ENCODE measurements at regions not wholly inside any gene's neighbourhood (a gene's known extent, or its start where the extent isn't known, plus 50 kb on each side); places are given as distances from the start of the nearest gene placed in this dataset.

DNA sequence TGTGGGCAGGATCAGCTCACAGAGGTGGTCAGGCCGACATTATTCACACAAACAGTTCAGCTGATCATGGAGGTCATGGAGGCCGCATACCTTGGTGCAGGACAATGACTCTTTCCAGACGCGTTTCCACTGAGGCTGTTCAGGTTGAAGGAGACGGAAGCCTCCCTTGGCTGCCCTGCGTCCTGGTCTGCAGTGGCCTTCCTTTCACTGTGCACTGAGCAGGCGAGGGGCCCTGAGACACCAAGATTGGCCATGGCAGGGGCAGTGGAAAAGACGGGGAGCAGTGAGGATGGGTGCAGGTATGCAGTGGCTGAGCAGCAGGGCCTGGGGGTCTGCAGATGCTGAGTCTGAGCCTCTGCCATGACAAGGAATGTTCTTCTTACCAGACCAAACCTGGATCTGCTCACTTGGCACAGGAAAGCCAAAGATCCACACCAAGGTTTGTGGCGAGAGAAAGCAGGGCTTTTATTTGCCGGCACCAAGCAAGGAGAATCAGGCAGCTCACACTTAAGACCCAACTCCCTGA is 263.3 kb downstream of the GLRX3 start:
- DNase-seq (ENCODE audit: insufficient read length, low spot score) = no peak
- TF ChIP-seq POU2F2 (IDR thresholded peaks at IDR 0.05; ENCODE audit: low read depth, low read length) (no peak), SPI1 (IDR thresholded peaks at IDR 0.05; ENCODE audit: low read depth, low read length) (no peak), PAX5 (IDR thresholded peaks at IDR 0.05; ENCODE audit: insufficient read depth, low read length, severe bottlenecking) (no peak), POLR2AphosphoS5 (IDR thresholded peaks at IDR 0.05; ENCODE audit: low read depth, low read length) (no peak), TAF1 (IDR thresholded peaks at IDR 0.05; ENCODE audit: low read depth, low read length) (no peak), POLR2A (IDR thresholded peaks at IDR 0.05; ENCODE audit: low read depth, low read length) (no peak)
- no peak for FAIRE-seq

DNA sequence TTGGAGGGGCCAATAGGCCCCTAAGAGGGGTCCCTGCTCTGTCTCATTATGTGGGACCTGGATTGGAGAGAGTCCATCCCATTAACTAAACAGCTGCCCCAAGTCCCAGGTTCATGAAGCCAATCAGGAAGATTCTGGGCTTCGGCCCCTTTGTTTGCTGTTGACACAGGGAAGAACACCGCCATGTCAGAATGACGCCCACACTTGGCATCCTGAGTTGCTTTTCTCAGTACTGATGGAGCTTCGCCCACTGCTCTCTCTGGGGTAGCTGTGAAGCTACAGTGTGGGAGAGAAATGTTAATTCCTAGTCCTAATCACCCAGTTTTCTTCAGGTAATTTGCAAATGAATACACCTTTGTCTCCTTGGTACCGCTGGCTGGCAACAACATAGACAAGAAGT is 264.7 kb downstream of the GLRX3 start:
- no peak for FAIRE-seq
- TF ChIP-seq POLR2AphosphoS5 (IDR thresholded peaks at IDR 0.05; ENCODE audit: low read depth, low read length) (no peak), POU2F2 (IDR thresholded peaks at IDR 0.05; ENCODE audit: low read depth, low read length) (no peak), TAF1 (IDR thresholded peaks at IDR 0.05; ENCODE audit: low read depth, low read length) (no peak), PAX5 (IDR thresholded peaks at IDR 0.05; ENCODE audit: insufficient read depth, low read length, severe bottlenecking) (no peak), POLR2A (IDR thresholded peaks at IDR 0.05; ENCODE audit: low read depth, low read length) (no peak), SPI1 (IDR thresholded peaks at IDR 0.05; ENCODE audit: low read depth, low read length) (no peak)
- no peak for DNase-seq (ENCODE audit: insufficient read length, low spot score)

DNA sequence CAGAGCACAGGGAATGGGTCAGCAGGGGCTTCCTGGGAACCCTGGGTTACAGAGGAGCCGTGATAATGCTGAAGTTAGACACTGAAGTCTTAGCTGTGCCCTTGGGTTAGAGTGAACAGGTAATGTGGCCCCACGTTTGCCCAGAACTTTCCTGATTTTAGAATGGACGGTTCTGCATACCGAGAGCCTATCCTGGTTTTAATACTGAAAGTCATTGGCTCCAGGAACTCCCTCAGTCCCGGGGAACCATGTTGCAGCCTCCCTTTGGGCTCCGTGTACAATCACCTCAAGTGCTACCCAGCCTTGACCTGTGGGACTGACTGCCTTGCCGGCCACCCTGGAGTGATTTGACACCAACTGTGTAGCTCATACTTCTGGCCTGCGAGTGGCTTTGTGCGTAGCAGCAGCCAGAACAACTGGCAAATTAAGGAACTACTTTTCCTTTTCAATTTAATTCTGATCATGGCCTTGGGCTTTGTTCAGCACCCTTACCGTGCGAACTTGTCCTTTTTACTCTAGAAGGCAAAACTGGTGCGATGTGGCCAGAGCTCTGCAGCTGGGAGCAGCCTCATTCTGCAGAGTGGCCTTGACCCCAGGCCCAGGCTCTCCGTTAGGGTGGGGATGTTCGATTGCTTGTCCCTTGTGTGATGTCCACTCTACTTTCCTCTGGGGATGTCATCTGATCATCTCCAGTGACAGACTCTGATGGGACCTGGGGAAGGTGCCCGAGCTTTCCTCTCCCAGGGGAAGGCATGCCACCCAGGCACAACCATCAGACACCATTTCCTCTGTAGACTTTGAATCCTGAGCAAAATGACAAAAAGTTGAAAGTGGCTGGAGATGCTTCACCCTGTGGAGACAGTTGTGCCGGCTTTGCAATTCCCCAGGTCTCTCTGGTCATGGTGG is 265.9 kb downstream of the GLRX3 start:
- TF ChIP-seq POU2F2 (IDR thresholded peaks at IDR 0.05; ENCODE audit: low read depth, low read length) = no peak
- no peak for TF ChIP-seq TAF1 (IDR thresholded peaks at IDR 0.05; ENCODE audit: low read depth, low read length)
- no peak for TF ChIP-seq POLR2AphosphoS5 (IDR thresholded peaks at IDR 0.05; ENCODE audit: low read depth, low read length)
- TF ChIP-seq POLR2A (IDR thresholded peaks at IDR 0.05; ENCODE audit: low read depth, low read length) = no peak
- TF ChIP-seq PAX5 (IDR thresholded peaks at IDR 0.05; ENCODE audit: insufficient read depth, low read length, severe bottlenecking) = no peak
- TF ChIP-seq SPI1 (IDR thresholded peaks at IDR 0.05; ENCODE audit: low read depth, low read length) = no peak
- DNase-seq (ENCODE audit: insufficient read length, low spot score) = no peak
- no peak for FAIRE-seq

DNA sequence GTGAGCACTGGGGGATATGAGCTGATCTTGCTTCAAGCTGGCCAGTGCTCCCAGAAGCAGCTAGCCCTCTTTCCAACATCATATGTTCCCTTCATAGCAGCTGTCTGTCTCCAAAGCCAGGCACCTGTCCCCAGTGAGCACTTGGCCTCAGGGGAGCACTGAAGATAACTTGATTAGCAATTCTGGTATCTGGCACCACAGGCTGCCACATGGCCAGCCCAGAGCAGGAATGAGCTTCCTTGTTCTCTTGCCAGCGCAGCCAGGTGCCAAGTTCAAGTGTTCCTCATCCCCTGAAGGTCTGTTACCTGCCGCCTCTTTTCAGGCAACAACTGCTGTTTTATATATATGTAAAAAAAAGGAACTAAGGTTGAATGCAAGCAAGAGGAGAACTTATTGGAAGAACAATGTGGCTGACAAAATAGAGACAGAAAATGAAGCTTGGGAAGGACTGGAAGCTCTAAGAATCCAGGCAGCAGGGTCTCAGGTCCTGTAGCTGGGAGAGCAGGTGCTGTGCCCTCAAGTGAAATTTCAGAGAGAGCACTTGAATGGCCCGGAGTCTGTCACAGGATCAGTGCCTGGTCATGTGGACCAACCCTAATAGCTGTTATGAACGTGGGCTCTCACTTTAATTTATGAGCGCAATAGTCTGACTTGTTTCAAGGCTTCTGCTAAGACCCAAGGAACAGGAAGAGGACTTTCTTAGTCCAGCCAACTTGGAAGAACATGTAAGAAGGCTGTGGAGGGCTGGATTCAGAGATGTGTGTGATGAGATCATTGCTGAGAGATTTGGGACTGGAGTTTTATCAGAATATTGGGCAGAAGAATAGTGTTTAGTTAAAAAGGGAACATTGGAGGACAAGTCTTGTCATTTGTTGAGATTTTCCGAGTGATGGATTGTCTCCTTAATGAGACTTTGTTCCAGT is 267.2 kb downstream of the GLRX3 start:
- FAIRE-seq (no peak), DNase-seq (ENCODE audit: insufficient read length, low spot score) (no peak)
- TF ChIP-seq POLR2AphosphoS5 (IDR thresholded peaks at IDR 0.05; ENCODE audit: low read depth, low read length) (no peak), SPI1 (IDR thresholded peaks at IDR 0.05; ENCODE audit: low read depth, low read length) (no peak), POU2F2 (IDR thresholded peaks at IDR 0.05; ENCODE audit: low read depth, low read length) (no peak), PAX5 (IDR thresholded peaks at IDR 0.05; ENCODE audit: insufficient read depth, low read length, severe bottlenecking) (no peak), POLR2A (IDR thresholded peaks at IDR 0.05; ENCODE audit: low read depth, low read length) (no peak), TAF1 (IDR thresholded peaks at IDR 0.05; ENCODE audit: low read depth, low read length) (no peak)

DNA sequence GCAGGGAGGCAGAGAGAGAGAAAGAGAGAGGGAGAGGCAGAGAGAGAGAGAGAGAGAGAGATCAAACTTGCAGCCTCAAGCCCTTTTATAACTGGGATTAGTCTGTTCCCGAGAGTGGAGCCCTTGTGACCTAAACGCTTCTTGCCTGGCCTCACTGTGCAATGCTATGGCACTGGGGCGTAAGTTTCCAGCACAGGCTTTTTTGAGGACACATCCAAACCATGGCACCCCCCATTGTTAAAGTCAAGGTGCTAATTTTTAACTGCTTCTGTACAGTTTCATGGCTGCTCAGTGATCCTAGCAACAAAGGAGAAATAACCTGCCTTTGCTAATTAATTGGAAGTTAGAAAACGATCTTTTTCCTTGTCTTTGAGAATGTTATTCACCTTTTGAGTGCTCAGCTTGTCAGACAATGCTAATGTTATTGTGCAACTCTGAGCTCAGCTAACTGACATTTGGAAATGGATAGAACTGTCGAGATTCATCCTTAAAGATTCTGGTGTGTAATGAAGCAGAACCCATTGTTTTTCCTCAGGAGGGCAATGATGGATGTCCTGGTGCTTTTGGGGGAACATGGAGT is 268.4 kb downstream of the GLRX3 start:
- no peak for FAIRE-seq
- TF ChIP-seq SPI1 (IDR thresholded peaks at IDR 0.05; ENCODE audit: low read depth, low read length) (no peak), POLR2AphosphoS5 (IDR thresholded peaks at IDR 0.05; ENCODE audit: low read depth, low read length) (no peak), TAF1 (IDR thresholded peaks at IDR 0.05; ENCODE audit: low read depth, low read length) (no peak), POU2F2 (IDR thresholded peaks at IDR 0.05; ENCODE audit: low read depth, low read length) (no peak), POLR2A (IDR thresholded peaks at IDR 0.05; ENCODE audit: low read depth, low read length) (no peak), PAX5 (IDR thresholded peaks at IDR 0.05; ENCODE audit: insufficient read depth, low read length, severe bottlenecking) (no peak)
- DNase-seq (ENCODE audit: insufficient read length, low spot score) = no peak

DNA sequence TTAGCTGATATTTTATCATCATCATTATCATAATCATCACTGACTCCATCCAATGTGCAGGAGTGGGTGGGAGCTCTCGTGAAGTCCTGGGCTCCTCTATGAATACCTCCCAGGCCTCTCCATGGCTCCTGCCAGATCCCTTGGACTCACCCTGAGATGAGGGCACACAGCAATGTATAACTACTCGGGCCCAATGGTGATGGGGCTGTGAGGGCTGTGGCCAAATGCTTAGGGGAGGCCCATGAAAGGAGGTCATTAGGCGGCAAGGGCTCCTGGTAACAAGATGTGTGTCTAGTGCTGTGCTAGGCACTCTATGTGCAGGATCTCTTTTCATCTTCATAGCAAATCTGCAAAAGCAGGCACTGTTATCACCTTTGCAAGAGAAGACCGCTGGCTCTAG is 270.9 kb downstream of the GLRX3 start:
- DNase-seq (ENCODE audit: insufficient read length, low spot score) = no peak
- TF ChIP-seq SPI1 (IDR thresholded peaks at IDR 0.05; ENCODE audit: low read depth, low read length) (no peak), TAF1 (IDR thresholded peaks at IDR 0.05; ENCODE audit: low read depth, low read length) (no peak), POU2F2 (IDR thresholded peaks at IDR 0.05; ENCODE audit: low read depth, low read length) (no peak), POLR2A (IDR thresholded peaks at IDR 0.05; ENCODE audit: low read depth, low read length) (no peak), POLR2AphosphoS5 (IDR thresholded peaks at IDR 0.05; ENCODE audit: low read depth, low read length) (no peak), PAX5 (IDR thresholded peaks at IDR 0.05; ENCODE audit: insufficient read depth, low read length, severe bottlenecking) (no peak)
- no peak for FAIRE-seq

DNA sequence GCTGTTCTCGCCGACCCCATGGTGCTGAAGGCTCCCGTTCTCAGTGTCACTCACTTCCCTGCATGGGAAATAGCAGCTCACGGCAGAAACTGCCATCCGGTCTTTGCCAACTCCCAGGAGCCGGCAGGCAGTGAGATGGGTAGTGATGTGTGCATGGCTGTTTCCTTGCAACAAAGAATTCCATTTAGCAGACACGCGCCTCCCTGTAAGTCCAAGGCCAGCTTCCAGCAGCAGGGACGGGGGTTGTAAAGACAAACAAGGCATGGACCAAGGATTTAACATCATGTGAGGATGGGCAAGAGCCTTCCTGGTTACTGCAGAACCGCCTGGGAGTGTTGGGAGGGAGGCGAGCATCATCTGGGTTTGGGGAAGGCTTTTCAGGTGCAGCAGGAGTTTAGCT is 273.1 kb downstream of the GLRX3 start:
- DNase-seq (ENCODE audit: insufficient read length, low spot score) = no peak
- no peak for FAIRE-seq
- TF ChIP-seq TAF1 (IDR thresholded peaks at IDR 0.05; ENCODE audit: low read depth, low read length) = no peak

DNA sequence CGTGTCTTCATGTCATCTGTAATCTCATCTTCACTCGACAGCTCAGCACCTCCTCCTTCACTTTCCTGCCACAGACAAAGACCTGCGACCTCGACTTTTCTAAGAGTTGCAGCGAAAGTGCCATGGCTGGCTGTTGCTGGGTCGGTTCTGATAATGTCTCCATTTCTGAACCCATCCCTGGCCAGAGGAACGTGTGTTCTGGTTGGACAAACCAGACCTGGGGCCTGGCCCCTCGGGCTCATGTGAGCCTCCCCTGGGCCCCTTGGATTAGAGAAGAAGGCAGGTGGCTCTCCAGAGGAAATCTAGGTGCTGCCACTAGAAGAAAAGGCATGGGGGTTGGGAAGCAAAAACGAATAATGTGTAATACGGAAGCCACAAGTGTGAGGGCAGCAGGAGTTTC is 273.7 kb downstream of the GLRX3 start:
- TF ChIP-seq TAF1 (IDR thresholded peaks at IDR 0.05; ENCODE audit: low read depth, low read length) (no peak), POLR2AphosphoS5 (IDR thresholded peaks at IDR 0.05; ENCODE audit: low read depth, low read length) (no peak), SPI1 (IDR thresholded peaks at IDR 0.05; ENCODE audit: low read depth, low read length) (no peak), POLR2A (IDR thresholded peaks at IDR 0.05; ENCODE audit: low read depth, low read length) (no peak), PAX5 (IDR thresholded peaks at IDR 0.05; ENCODE audit: insufficient read depth, low read length, severe bottlenecking) (no peak), POU2F2 (IDR thresholded peaks at IDR 0.05; ENCODE audit: low read depth, low read length) (no peak)
- FAIRE-seq (no peak), DNase-seq (ENCODE audit: insufficient read length, low spot score) (no peak)
